ACHN (cell line): ENCODE measurements at regions not wholly inside any gene's neighbourhood (a gene's known extent, or its start where the extent isn't known, plus 50 kb on each side); places are given as distances from the start of the nearest gene placed in this dataset.
A peak's percentile ranks its signal among the peaks of the same experiment; 100 is the strongest.

ENCODE experiments used
- DNase-seq: peaks from one replicate; pipeline ENCODE4 v3.0.0-alpha.2; 2015
- in situ Hi-C: cut with HindIII; loops from 2 replicates; pipeline ENCODE4 v1.10.0; 2017; ENCODE audit warnings: low sequenced_read_pairs, low pct_ligation_motif_present, low pct_unique_long_range_greater_than_20kb

DNA sequence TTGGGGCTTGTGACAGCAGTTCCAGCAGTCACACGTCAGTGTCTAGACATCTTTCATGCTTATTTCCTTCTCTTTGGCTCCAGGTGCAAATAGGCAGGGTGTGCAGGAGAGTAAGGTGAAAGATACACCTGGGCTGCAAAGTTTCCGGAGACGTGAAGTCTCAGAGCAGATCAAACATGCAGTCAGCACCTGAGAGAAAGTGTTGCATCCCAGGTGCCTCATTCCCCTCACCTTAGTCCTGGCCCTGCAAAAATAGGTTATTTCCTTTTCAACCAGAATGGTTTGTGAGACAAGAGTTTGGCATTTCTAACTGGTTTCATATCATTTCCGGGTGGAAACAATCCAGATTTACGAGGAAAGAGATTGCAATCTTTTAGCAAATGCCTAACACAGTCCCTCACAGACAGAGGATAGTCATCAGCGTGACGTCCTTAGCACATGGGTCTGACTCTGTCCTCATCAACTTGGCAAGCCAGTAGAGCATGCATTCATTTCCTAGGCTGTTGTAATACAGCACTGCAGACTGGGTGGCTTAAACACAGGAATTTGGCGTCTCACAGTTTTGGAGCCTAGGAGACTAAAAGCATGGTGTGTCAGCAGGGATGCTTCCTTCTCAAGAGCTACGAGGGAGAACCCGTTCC, 58.2 kb upstream of the ARRDC4 start:
- DNase-seq = peak; percentile 38
- in situ Hi-C loops = no loop called here

DNA sequence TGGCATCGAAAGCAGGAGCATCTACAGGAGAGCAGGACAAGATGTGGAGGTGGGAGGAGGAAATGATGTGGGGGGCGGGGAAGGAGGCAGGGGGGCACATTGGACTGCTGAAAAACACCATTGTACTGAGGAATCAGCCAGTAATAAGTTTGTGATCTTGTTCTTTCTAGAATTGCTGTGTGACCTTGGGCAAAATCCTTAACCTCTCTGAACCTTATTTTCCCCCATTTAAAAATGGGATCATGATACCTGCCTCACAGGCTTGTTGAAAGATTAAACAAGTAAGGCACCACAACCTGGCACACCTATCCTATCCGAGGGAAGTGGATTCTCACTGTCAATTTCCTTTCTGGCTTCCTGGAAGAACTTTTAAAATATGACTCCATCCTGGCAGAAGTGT, 56.9 kb upstream of the ARRDC4 start:
- in situ Hi-C loops = no loop called here
- DNase-seq = no peak

DNA sequence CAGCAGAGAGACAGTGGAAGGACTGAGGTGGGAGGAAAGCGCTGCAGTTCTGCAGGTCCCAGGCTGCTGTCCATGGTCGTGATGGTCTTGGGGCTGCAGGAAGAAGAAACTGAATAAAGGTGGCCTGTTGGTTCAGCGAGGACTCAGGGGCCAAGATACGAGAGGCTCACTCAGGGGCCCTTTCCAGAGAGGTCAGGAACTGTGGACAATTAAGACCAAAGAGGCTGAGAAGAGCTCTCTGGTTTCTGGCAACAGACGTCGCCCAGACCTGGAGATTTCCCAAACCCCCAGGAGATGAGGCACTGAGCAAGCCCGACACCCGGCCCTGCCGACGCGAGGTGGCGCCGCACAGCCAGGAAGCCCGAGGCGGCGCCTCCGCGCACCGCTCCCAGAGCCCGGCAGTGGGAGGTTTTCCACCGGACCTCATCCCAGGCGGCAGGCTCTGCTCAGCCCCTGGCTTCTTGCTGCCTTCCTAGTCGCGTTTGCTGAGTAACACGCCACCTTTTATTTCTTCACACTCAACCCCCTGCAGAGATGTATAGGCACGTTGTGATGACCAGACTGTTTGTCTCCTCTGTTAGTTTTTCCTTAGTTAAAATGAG, 56.4 kb upstream of the ARRDC4 start:
- peak; percentile 63 for DNase-seq
- in situ Hi-C loops = no loop called here

- in situ Hi-C loops = no loop called here
- DNase-seq = peak; percentile 50
Measured at GRCh38 chr15:97909291-97909891, 51.1 kb upstream of the ARRDC4 start.
